Esophagus muscularis mucosa (tissue), 4 donors: ENCODE measurements at regions not wholly inside any gene's neighbourhood (a gene's known extent, or its start where the extent isn't known, plus 50 kb on each side); places are given as distances from the start of the nearest gene placed in this dataset.

Source experiments
- EP300 ChIP-seq: sonication (generic); formaldehyde crosslinking; IDR thresholded peaks from one replicate; pipeline ENCODE4 v1.6.1; 2017; ENCODE audit warnings: antibody characterized with exemption
- POLR2A ChIP-seq: fragments of 450-650 bp; IDR thresholded peaks from one replicate; pipeline ENCODE4 v1.6.1; 2017; ENCODE audit warnings: antibody characterized with exemption, moderate library complexity, mild to moderate bottlenecking, low read depth
- POLR2AphosphoS5 ChIP-seq, 2 donors: sonication (generic); formaldehyde crosslinking; IDR thresholded peaks; one replicate each; pipeline ENCODE4 v1.6.1; 2017; ENCODE audit warnings: antibody characterized with exemption in 2 of 2
- TF ChIP-seq, protein P1 (sequence below), 3 experiments: fragments of 200-600 bp in 2 of 3; fragments of 450-650 bp in 1 of 3; sonication (generic) in 2 of 3; IDR thresholded peaks; one replicate each; pipeline ENCODE4 v1.5.1; 2017 to 2019; ENCODE audit warnings: antibody characterized with exemption in 3 of 3, mild to moderate bottlenecking in 2 of 3, moderate library complexity in 1 of 3

DNA sequence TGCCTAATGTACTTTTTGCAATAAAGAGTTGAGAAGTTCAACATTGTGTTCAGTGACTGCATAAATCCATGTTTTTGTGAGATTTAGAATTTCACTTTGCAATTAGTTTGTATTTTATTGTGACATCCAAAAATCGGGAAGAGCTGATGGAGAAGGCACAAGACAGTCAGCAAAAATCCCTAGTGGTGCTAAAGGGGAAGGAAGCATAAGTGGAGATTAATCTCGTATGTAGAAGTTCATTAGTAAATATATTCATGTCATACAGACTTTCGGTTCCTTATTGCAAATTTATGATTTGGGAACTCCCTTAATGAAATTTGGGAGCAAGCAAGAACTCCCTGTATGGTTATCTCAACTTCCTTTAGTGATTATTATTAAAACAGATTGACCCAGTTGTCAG is 57.8 kb upstream of the SLC39A8 start:
- TF ChIP-seq POLR2AphosphoS5 (IDR thresholded peaks at IDR 0.05) (no peak), POLR2A (no peak), EP300 (no peak)
- TF ChIP-seq, protein P1, sequence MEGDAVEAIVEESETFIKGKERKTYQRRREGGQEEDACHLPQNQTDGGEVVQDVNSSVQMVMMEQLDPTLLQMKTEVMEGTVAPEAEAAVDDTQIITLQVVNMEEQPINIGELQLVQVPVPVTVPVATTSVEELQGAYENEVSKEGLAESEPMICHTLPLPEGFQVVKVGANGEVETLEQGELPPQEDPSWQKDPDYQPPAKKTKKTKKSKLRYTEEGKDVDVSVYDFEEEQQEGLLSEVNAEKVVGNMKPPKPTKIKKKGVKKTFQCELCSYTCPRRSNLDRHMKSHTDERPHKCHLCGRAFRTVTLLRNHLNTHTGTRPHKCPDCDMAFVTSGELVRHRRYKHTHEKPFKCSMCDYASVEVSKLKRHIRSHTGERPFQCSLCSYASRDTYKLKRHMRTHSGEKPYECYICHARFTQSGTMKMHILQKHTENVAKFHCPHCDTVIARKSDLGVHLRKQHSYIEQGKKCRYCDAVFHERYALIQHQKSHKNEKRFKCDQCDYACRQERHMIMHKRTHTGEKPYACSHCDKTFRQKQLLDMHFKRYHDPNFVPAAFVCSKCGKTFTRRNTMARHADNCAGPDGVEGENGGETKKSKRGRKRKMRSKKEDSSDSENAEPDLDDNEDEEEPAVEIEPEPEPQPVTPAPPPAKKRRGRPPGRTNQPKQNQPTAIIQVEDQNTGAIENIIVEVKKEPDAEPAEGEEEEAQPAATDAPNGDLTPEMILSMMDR (IDR thresholded peaks at IDR 0.05): no peak
